Esophagus (tissue), 2 donors: ENCODE measurements at regions not wholly inside any gene's neighbourhood (a gene's known extent, or its start where the extent isn't known, plus 50 kb on each side); places are given as distances from the start of the nearest gene placed in this dataset.
"Not testable (repeated sequence)": the region's sequence is repeated elsewhere in the genome, so short reads cannot be mapped to it uniquely, and the experiment has no call there.

ENCODE experiments used
- H3K27ac ChIP-seq, 2 donors: one replicate each; pipeline ENCODE4 v1.5.1; 2013; ENCODE audit warnings: low read depth in 2 of 2, mild to moderate bottlenecking in 2 of 2, inconsistent platforms in 1 of 2, low read length in 1 of 2, moderate library complexity in 1 of 2
- H3K27me3 ChIP-seq, 2 donors: one replicate each; pipeline ENCODE4 v1.6.1; 2013; ENCODE audit warnings: low read length in 2 of 2, control low read depth in 1 of 2, mild to moderate bottlenecking in 1 of 2; ENCODE audit not compliant: insufficient read depth in 2 of 2, control insufficient read depth in 1 of 2
- H3K36me3 ChIP-seq, 2 donors: one replicate each; pipeline ENCODE4 v1.6.1; 2013; ENCODE audit warnings: low read length in 1 of 2; ENCODE audit not compliant: control insufficient read depth in 2 of 2, insufficient read depth in 2 of 2
- H3K4me1 ChIP-seq, 2 donors: one replicate each; pipeline ENCODE4 v1.6.1; 2013; ENCODE audit warnings: low read length in 1 of 2; ENCODE audit not compliant: control insufficient read depth in 2 of 2, insufficient read depth in 2 of 2
- H3K4me3 ChIP-seq, 2 donors: one replicate each; pipeline ENCODE4 v1.5.1; 2013; ENCODE audit warnings: low read length in 2 of 2, mild to moderate bottlenecking in 2 of 2, low read depth in 1 of 2, moderate library complexity in 1 of 2
- H3K9me3 ChIP-seq, 2 donors: one replicate each; pipeline ENCODE4 v1.6.1; 2013; ENCODE audit warnings: mild to moderate bottlenecking in 2 of 2, low read depth in 1 of 2, low read length in 1 of 2, moderate library complexity in 1 of 2; ENCODE audit not compliant: control insufficient read depth in 2 of 2, insufficient read depth in 1 of 2
- WGBS, 2 donors: extraction: QIAGEN DNeasy Blood & Tissue Kit; methylation state at CpG; one replicate each; pipeline ENCODE4 v1.1.7; 2013; 5-methylcytosine and 5-hydroxymethylcytosine counted together
- donor health status: healthy with polysubstance abuse.
- donor health status: Bipolar disorder and iron deficiency.

GRCh38 chr14:35205737-35206136, 83.4 kb downstream of the PRORP start:
- Histone ChIP-seq H3K9me3 (no peaks in the 10 kb centered on the region), H3K4me1 (no peaks in the 10 kb centered on the region), H3K36me3 (no peaks in the 10 kb centered on the region), H3K27ac (no peak overlapping the region), H3K4me3 (no peak overlapping the region), H3K27me3 (no peaks in the 10 kb centered on the region)
- WGBS, 2 donors, result 74 to 87% methylated on average over 2 of the region's 2 CpGs

GRCh38 chr14:35211067-35211466, 81.1 kb upstream of the PSMA6 start:
- Histone ChIP-seq H3K27me3 (no peaks in the 10 kb centered on the region), H3K4me1 (no peaks in the 10 kb centered on the region), H3K9me3 (no peaks in the 10 kb centered on the region), H3K4me3 (no peak overlapping the region), H3K27ac (no peak overlapping the region), H3K36me3 (no peaks in the 10 kb centered on the region)
- WGBS, 2 donors, result 82 to 90% methylated on average over 2 of the region's 2 CpGs

DNA sequence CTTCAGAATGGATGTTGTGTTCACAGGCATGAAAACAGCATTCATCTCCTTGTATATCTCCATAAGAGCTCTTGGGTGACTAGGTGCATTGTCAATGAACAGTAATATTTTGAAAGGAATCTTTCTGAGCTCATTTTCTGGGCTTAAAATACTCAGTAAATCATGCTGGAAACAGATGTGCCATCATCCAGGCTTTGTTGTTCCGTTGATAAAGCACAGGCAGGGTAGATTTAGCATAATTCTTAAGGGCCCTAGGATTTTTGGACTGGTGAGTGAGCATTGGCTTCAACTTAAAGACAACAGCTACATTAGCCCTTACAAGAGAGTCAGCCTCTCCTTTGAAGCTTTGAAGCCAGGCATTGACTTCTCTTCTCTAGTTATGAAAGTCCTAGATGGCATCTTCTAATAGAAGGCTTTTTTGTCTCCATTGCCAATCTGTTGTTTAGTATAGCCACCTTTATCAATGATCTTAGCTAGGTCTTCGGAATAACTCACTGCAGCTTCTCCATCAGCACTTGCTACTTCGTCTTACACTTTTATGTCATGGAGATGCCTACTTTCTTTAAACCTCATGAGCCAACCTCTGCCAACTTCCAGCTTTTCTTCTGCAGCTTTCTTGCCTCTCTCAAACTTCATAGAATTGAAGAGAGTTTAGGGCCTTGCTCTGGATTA, 79.6 kb upstream of the PSMA6 start:
- Histone ChIP-seq H3K9me3 (no peaks in the 10 kb centered on the region), H3K36me3 (no peaks in the 10 kb centered on the region), H3K4me3 (no peak overlapping the region), H3K4me1 (no peaks in the 10 kb centered on the region), H3K27me3 (no peaks in the 10 kb centered on the region), H3K27ac (no peak overlapping the region)
- 69 to 75% methylated on average over 3 of the region's 3 CpGs for WGBS, 2 donors

- Histone ChIP-seq H3K27me3 (no peaks in the 10 kb centered on the region), H3K36me3 (no peaks in the 10 kb centered on the region), H3K4me3 (no peak overlapping the region), H3K9me3 (no peaks in the 10 kb centered on the region), H3K27ac (no peak overlapping the region), H3K4me1 (no peaks in the 10 kb centered on the region)
- 65 to 67% methylated on average over 6 of the region's 6 CpGs for WGBS, 2 donors
These were observed 78.9 kb upstream of the PSMA6 start for GRCh38 chr14:35213143-35213788.

DNA sequence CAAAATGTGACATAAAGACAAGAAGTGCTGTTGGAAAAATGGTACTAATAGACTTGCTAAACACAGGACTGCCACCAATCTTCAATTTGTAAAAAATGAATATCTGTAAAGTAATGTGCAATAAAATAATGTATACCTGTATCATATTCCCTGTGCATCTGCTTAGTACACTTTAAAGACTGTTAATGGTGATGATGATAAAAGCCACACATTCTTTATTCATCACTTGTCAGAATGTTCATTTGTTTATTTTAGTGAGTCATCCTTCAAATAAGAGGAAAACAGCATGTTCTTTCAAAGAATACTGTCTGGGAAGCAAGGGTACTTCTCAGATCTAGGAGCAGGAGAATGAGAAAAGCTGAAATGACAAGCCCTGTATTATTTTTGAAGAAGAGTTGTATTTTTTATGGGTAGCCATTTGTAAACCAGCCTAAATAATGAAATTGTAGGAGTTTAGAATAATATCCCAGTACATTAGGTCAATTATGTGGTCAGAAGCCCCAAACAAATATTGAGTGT, 78.3 kb upstream of the PSMA6 start:
- Histone ChIP-seq H3K9me3 (no peaks in the 10 kb centered on the region), H3K4me3 (no peak overlapping the region), H3K27ac (no peak overlapping the region), H3K36me3 (no peaks in the 10 kb centered on the region), H3K4me1 (no peaks in the 10 kb centered on the region), H3K27me3 (no peaks in the 10 kb centered on the region)

GRCh38 chr14:35214402-35214801, 77.8 kb upstream of the PSMA6 start:
- not testable (repeated sequence) for H3K36me3 ChIP-seq, H3K9me3 ChIP-seq, H3K4me1 ChIP-seq, H3K4me3 ChIP-seq, H3K27me3 ChIP-seq
- H3K27ac ChIP-seq, result peak overlapping the region in 1 of 2 donors; percentile 4
- WGBS, 2 donors, result 52 to 73% methylated on average over 4 of the region's 4 CpGs

GRCh38 chr14:35215110-35215813, 76.9 kb upstream of the PSMA6 start:
- Histone ChIP-seq H3K9me3 (no peaks in the 10 kb centered on the region), H3K27ac (no peak overlapping the region), H3K4me1 (peaks cover 0 to 2% of the 10 kb centered on the region in 2 donors), H3K36me3 (no peaks in the 10 kb centered on the region), H3K27me3 (no peaks in the 10 kb centered on the region), H3K4me3 (no peak overlapping the region)
- 86% methylated on average over 5 of the region's 5 CpGs for WGBS, 2 donors

DNA sequence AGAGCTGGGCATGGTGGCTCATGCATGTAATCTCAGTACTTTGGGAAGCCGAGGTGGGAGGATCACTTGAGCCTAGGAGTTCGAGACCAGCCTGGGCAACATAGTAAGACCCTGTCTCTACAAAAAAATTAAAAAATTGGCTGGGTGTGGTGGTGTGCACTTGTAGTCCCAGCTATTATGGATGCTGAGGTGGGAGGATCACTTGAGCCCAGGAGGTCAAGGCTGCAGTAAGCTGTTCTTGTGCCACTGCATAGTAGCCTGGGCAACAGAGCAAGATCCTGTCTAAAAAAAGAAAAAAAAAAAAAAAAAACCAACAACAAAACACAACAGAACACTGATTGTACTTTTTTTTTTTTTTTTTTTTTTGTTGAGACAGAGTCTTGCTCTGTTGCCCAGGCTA, 74.0 kb upstream of the PSMA6 start:
- not testable (repeated sequence) for H3K27ac ChIP-seq, H3K36me3 ChIP-seq, H3K4me3 ChIP-seq, H3K4me1 ChIP-seq, H3K9me3 ChIP-seq, H3K27me3 ChIP-seq
- WGBS, 2 donors, result 95 to 98% methylated on average over 2 of the region's 2 CpGs

GRCh38 chr14:35218963-35219362, 73.2 kb upstream of the PSMA6 start:
- 96% methylated on average over 6 of the region's 6 CpGs for WGBS, 2 donors
- Histone ChIP-seq H3K36me3 (no peaks in the 10 kb centered on the region), H3K27ac (no peak overlapping the region), H3K9me3 (no peaks in the 10 kb centered on the region), H3K4me3 (no peak overlapping the region), H3K27me3 (no peaks in the 10 kb centered on the region), H3K4me1 (peaks cover 0 to 2% of the 10 kb centered on the region in 2 donors)
